HG02981 (cell line): ENCODE measurements at regions not wholly inside any gene's neighbourhood (a gene's known extent, or its start where the extent isn't known, plus 50 kb on each side); places are given as distances from the start of the nearest gene placed in this dataset.

ENCODE experiments used
- ATAC-seq: cut with Tn5 transposase; IDR thresholded peaks from one replicate; pipeline ENCODE4 v1.9.1; 2021; ENCODE audit warnings: mild to moderate bottlenecking, moderate library complexity; ENCODE audit not compliant: unreplicated experiment

GRCh38 chr7:16026253-16027020 lies 340.0 kb upstream of the MEOX2 start:
- no peak for ATAC-seq

GRCh38 chr7:16025696-16026095 lies 339.2 kb upstream of the MEOX2 start:
- no peak for ATAC-seq

- no peak for ATAC-seq
Measured at GRCh38 chr7:16023503-16023902, 337.0 kb upstream of the MEOX2 start.

- ATAC-seq, result no peak
Measured at GRCh38 chr7:16023046-16023445, 336.6 kb upstream of the MEOX2 start.

- no peak for ATAC-seq
Measured at GRCh38 chr7:16021851-16022250, 335.4 kb upstream of the MEOX2 start.

- ATAC-seq, result no peak
Measured at GRCh38 chr7:16015981-16016380, 329.5 kb upstream of the MEOX2 start.

GRCh38 chr7:16014031-16014430 lies 327.5 kb upstream of the MEOX2 start:
- no peak for ATAC-seq

GRCh38 chr7:16007911-16008310 lies 321.4 kb upstream of the MEOX2 start:
- ATAC-seq, result no peak

- ATAC-seq, result no peak
Measured at GRCh38 chr7:16004702-16005101, 318.2 kb upstream of the MEOX2 start.

GRCh38 chr7:16001477-16001876 lies 315.0 kb upstream of the MEOX2 start:
- ATAC-seq, result no peak

GRCh38 chr7:15998617-15999016 lies 312.1 kb upstream of the MEOX2 start:
- no peak for ATAC-seq

GRCh38 chr7:15995027-15995426 lies 308.5 kb upstream of the MEOX2 start:
- ATAC-seq, result no peak

- no peak for ATAC-seq
Measured at GRCh38 chr7:15989194-15989593, 302.7 kb upstream of the MEOX2 start.

- ATAC-seq, result no peak
Measured at GRCh38 chr7:15985587-15986384, 299.3 kb upstream of the MEOX2 start.

GRCh38 chr7:15977663-15978062 lies 291.2 kb upstream of the MEOX2 start:
- no peak for ATAC-seq

GRCh38 chr7:15972862-15973275 lies 286.4 kb upstream of the MEOX2 start:
- no peak for ATAC-seq

- no peak for ATAC-seq
Measured at GRCh38 chr7:15967551-15967950, 281.1 kb upstream of the MEOX2 start.

- no peak for ATAC-seq
Measured at GRCh38 chr7:15967121-15967520, 280.6 kb upstream of the MEOX2 start.

GRCh38 chr7:15963206-15963605 lies 276.7 kb upstream of the MEOX2 start:
- no peak for ATAC-seq

- no peak for ATAC-seq
Measured at GRCh38 chr7:15954671-15955354, 268.3 kb upstream of the MEOX2 start.

GRCh38 chr7:15950299-15950698 lies 263.8 kb upstream of the MEOX2 start:
- ATAC-seq, result no peak

GRCh38 chr7:15947754-15948153 lies 261.3 kb upstream of the MEOX2 start:
- no peak for ATAC-seq
